Hepatic stellate cell (primary cell): ENCODE measurements at regions not wholly inside any gene's neighbourhood (a gene's known extent, or its start where the extent isn't known, plus 50 kb on each side); places are given as distances from the start of the nearest gene placed in this dataset.
"Not testable (repeated sequence)": the region's sequence is repeated elsewhere in the genome, so short reads cannot be mapped to it uniquely, and the experiment has no call there.

Source experiments
- DNase-seq: peaks from one replicate; pipeline ENCODE4 v3.0.0; 2011; ENCODE audit warnings: low spot score

DNA sequence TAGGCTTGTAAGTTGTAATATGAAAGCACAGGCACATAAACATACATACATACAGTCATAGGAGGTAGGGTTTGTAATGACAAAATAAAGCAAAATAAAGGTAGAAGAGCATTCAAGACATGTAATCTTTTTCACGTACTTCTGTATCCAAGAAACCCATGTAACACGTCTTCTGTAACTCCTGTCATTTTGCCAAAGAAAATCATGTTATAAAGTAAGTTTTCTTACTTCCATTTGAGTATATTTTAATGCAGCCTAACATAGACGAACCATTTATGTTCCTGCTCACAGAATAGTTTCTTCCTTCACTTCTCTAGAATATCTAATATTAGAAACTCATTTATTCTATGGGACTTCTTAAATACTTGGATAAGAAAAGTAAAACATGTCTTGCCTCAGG is 1884.0 kb upstream of the CELF4 start:
- no peak for DNase-seq

DNA sequence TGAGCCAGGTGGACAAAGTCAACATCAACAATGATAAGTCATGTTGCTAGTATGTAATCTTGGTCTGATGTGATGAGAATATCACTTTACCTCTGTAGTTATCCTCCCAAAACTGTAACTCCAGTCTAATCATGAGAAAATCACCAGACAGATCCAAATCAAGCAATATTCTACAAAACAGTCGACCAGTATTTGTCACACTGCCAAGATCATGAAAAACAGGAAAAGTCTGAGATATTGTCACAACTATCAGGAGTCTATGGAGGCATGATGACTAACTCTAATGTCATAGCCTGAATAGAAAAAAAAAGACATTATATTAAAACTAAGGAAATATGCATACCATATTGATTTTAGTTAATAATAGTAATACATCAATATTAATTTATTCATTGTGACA is 1883.3 kb upstream of the CELF4 start:
- no peak for DNase-seq

DNA sequence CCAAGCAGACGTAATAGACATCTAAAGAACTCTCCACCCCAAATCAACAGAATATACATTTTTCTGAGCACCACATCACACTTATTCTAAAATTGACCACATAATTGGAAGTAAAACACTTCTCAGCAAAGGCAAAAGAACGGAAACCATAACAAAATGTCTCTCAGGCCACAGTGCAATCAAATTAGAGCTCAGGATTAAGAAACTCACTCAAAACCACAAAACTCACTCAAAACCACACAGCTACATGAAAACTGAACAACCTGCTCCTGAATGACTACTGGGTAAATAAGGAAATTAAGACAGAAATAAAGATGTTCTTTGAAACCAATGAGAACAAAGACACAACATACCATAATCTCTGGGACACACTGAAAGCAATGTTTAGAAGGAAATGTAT is 1879.4 kb upstream of the CELF4 start:
- DNase-seq, result not testable (repeated sequence)

DNA sequence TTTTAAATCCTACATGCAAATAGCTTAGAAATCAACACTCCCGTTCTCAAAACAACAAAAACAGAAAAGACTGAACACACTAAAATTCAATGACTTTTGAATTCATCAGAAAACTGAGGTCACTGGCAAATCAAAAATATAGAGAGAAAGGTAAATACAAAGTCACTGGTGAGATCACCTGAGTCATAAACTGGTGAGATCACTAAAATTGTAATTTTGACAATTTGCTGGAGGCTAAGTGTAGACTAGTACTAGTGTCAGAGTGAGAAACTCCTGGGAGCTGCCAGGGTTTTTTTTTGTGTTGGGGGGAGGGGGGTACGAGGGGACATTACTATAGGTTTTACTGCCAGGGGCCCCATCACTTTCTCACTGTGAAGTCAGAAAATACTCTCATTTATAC is 1876.0 kb upstream of the CELF4 start:
- DNase-seq, result no peak

DNA sequence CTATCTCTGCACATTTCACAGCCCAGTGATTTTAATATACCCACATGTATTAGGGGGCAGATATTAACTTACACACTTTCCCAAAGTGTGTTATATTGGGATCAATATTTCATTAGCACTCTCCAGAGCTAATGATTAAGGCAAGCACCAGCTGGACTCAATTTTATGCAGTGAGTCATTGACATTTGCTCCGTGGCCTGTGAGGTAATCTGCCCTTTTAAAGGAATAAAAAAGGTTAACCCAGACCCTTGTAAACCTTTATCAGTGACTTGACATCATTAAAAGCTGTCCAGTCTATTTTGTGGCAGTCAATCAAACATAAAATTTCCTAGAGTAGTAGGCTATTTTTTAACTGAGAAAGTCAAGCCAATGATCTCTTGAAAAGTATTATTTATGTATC is 1870.4 kb upstream of the CELF4 start:
- no peak for DNase-seq

DNA sequence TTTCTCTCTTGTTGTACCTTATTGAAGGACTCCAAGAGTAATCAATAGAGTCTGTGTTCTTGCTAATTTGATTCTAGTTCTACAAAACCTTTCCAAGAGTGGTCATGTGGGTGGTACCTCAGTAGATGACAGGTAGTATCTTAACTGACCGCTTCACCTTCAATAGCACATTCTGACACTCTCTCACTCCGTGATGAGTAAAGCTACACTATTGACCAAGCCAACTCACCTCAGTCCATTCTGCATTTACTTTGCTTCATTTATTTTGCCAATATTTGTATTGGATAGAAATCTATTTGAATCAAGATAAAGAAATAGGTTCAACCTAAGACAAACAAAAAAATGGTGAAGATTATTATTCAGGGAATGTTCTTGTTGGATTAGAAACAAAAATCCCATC is 1869.6 kb upstream of the CELF4 start:
- DNase-seq, result no peak

DNA sequence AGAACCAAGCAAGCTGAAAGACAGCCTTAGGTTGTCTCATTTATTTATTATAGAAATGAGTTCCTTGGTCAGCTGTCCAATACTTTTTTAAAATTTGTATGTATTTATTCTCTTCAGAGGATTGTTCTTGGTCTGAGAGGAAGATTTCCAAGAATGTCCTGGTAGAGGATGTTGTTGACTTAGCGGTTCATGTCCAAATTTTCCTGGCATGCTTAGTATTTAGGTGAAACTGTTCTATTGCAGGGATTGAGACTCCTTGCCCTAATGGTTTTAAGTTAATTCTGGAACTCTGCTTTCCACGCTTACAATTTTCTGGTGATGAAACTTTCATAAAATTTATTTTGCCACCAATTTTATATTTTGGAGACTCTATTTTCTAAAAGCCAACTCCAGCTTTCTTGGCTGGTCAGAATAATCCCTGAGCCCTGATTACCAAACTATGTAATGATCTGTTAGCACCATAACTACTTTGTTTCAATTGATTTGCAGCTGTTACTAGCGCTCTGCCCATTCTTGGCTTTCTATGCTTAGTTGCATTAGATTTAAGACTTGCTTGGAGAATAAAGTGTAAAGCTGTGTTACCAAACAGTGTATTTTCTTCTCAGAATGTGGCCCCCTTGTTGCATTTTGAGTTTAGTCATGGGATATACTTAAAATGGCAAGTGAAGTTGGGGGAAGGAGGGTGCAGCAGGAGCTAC is 1868.8 kb upstream of the CELF4 start:
- no peak for DNase-seq

DNA sequence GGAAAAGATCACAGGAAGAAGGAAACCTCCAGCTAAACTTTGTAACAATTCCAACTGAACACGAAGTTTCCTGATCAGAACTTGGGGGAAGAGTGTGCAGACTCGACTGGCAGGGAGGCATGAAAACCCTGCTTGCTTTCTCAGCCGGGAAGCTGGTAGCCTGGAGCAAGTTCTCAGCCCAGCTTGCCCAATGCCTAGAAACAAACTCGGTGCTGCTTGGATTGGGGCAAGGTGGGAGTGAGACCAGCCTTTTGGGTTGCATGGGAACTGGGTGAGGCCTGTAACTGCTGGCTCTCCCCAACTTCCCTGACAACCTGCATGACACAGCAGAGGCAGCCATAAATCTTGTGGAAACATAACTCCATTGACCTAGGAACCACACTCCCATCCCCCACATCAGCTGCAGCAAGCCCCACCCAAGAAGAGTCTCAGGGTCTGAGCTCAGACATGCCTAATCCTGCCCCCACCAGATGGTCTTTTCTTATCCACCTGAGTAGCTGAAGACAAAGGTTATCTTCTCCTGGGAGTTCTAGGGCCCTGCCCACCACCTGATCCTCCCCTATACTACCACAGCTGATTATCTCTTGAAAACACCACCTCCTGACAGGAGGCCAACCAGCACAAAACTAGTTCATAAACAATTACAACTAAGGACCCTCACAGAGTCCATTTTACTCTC is 1859.7 kb upstream of the CELF4 start:
- DNase-seq, result no peak

DNA sequence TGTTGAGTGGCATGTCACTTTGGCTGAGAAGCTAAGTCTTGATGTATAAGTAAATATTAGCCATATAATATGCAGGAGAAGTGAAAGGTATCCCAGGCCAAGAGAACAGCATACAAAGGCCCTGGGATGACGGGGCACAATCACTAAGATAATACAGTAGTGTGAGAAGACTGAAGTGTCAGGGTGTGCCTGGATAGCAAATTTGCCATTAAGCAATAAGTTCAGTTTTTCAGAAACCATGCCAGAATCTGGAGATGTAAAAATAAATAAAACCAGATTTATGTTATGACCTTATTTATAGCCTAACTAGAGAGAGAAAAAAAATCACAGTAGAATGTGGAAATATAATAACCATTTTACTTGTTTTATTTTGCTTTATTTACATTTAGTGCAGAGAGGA is 1858.7 kb upstream of the CELF4 start:
- DNase-seq, result no peak

DNA sequence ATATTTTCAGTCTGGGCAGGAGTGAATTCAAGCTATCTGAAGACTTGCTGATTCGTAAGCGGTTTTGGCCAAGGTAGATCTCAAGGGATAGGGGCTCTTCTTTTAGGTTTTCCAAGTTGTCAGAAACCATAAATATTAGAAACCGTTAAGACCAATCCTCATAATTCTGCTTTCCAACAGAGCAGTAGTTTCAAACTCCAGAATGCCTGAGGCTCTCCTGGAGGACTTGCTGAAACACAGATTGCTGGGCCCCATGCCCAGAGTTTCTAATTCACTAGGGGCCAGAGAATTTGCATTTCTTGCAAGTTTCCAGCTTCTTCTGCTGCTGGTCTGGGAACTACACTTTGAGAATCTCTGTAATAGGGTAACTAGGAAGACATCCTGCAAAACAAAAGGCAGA is 1855.7 kb upstream of the CELF4 start:
- no peak for DNase-seq

DNA sequence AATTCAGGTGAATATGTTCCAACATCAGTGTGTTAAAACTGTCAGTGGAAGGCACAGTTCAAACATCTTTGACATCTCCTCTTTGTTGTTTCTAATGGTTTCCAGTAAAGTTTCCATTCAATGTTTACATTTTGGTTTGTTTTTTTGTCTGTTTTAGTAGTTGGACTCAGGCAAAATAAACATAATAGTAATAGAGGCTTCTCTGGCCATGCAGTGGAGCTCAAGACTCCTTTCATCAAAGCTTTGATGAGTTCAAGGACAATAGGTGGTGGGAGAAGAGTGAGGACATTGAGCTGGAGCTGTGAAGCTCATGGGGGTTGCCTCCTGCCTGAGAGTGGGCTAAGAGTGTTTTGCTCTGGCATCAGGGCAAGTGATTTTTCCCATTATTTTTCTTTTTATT is 1853.7 kb upstream of the CELF4 start:
- DNase-seq, result no peak

DNA sequence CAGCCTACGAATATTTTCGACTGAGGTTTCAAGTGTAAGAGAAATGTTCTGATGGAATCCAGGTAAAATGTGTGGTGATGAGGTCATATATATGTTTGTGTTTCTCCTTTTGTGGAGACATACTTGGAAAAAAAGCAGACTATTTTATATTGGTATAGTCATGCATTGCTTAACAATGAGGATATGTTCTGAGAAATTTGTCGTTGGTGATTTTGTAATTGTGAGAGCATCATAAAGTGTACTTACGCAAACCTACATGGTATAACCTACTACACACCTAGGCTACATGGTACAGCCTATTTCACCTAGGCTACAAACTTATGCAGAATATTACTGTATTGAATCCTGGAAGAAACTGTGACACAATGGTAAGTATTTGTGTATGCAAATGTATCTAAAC is 1849.9 kb upstream of the CELF4 start:
- no peak for DNase-seq

DNA sequence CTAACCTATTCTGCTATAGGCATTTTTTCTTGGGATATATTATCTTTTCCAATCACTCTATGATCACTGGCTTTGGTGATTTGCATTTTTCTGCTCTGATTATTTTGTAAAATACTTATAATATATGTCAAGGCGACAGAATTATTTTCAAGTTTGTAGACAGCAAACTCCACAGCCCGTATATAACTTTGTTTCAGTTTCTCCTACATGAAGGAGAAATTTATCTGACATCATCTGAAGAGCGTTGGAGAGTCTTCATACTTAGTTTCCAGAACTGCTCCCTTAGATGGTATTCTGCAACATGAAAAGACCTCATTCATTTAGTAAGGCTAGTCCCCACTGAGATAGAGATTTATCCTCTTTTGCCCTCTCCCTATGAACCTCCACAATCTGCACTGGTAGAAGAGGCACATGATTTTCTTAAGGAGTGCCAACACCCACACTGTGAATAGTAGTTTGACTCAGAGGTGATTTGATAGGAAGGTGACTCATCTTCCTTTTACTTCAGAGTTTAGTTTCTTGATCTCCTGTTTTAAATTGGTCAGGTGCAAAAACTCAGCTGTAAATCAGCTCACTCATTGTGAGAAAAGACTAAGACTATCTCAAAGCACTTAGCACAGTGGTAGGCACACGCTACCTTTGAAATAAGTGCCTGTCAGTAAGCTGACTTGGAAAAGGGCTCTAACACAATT is 1848.6 kb upstream of the CELF4 start:
- DNase-seq, result no peak

DNA sequence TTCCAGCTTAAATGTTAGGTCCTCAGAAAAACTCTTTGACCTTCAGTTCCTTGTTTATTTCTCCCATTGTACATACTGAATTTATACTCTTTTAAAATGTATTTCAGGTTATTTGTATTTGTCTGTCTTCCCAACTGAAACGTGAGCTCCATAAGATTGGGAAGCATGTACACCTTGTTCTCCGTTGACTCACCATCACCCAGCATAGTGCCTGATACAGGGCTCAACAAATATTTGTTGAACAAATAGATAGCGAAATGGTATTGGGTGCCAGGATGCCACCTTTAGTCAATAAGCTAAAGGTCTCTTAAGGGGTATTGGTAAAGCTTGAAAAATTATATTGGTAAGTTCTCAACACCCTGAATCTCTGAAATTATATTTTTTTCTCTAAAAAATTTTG is 1841.3 kb upstream of the CELF4 start:
- no peak for DNase-seq

DNA sequence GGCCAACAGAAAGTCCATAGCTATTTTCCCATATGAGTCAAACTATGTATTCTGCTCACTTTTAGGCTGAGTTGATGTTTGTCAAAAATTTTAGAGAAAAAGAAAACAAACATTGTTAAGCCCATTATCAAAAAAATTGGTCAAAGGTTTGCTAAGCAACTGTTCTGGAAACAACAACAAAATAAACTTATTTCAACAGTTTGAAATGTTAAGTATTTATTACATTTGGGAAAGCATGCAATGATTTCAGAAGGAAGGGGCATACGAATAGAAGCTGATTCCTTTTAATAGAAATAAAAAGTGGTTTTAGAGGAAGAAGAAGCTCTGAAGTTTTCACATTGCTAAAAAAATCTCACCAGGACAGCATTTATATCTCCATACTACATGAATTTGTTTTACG is 1837.5 kb upstream of the CELF4 start:
- no peak for DNase-seq

DNA sequence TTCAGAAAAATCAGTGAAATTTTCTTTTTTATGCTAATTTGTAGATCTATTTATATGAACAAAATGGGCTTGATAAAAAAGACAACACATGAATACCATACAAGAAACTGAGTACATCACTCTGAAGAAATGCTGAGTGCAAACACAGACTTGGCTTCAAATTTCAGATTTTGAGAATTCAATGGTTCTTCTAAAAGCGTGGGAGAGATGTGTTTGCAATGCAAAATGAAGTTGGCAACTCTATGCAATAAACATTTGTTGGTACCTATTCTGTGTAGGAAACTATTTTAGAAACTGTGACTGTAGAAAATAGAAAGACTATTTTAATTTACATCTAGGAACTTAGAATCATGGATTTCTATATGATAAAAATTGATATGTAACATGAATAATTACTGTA is 1834.1 kb upstream of the CELF4 start:
- no peak for DNase-seq

DNA sequence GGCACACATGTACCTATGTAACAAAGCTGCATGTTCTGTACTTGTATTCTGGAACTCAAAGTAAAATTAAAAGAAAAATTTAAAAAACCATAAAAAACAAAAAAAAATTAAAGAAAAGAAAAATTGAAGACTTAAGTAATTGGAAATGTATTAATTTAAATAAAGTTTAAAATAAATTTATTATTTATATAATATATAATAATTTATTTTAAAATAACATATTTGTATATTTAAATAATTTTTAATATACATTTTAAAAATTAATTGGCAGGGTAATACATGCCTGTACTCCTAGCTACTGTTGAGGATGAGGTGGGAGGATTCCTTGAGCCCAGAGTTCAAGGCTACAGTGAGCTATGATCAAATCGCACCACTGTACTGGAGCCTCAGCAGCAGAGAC is 1830.6 kb upstream of the CELF4 start:
- DNase-seq, result no peak

DNA sequence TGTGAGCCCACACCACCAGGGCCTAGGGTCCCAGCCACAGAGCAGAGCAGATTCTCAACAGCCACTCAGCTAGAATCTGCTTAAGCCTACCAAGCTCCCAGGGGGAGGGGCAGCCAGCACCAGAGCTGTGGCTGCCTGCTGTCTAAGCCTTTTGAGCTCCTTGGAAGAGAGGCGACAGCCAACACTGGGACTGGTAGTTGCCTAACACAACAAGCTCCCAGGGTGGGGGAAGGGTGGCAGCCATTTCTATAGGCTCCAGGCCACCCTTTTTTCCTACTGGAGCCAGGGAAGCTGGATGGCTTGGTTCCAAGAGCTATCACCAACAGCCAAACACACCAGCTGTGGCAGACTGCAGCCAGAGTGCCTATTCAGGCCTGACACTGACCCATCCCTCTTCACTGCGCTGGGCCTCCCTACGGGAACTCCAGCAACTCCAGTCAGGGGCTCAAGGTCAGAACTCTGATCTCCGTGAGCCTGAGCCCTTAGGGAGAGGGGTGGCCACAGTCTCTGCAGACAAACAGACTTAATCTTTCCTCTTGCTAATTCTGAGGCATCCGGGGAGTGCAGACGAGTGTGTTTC is 1824.3 kb upstream of the CELF4 start:
- no peak for DNase-seq

DNA sequence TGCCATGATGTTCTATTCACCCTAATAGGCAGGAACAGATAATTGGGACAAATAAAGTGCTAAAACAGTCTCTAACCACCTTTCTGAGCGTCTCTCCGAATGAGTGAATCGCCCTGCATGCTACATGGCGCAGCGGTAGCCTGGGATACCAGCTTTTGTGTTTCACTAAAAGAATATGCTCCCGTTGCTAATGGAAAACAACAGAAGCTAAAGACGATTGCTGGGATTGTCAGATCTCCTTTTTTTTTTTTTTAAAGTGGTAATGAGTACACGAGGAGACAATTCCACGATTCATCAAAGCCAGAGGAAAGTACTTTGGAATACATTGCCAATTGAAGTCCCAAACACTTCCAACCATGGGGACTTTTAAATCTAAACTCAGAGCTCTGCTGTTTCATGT is 1815.3 kb upstream of the CELF4 start:
- DNase-seq, result no peak

DNA sequence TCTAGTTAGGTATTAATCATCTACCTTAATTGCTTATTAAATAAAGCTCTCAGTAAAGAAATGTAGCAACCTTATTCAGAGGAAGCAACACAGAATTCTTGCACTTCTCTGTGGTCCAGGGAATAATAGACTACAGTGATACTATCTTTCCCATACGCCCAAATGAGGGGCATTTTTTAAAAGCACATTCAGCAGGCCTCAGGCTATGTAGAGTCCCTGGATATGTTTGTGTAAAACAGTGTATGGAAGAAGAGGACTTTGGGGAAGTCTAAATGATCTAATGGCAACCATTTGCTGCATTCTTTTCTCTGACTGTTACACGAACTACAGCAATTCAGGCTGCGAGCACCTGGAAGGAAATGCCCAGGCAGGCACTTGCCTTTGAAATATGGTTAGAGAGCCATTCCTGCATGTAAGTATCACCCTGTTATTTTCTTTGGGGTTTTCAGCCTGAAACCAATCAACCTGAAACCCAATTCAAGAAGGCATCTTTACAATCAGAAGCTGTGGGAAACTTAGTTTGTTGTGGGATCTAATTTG is 1814.7 kb upstream of the CELF4 start:
- DNase-seq, result no peak

DNA sequence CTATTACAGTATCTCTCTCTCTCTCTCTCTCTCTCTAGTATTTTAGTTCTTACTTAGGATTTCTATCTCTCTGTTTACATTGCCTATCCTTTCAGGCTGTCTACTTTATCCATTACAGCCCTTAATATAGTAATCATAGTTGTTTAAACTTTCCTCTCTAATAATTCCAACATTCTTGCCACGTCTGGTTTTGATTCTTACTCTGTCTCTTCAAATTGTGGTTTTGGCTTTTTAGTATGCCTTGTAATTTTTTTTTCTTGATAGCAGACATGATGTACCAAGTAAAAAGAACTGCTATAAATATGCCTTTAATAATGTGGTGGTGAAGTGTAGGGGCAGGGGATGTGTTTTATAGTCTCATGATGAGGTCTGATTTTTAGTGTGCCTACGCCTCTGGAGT is 1809.5 kb upstream of the CELF4 start:
- DNase-seq, result no peak

DNA sequence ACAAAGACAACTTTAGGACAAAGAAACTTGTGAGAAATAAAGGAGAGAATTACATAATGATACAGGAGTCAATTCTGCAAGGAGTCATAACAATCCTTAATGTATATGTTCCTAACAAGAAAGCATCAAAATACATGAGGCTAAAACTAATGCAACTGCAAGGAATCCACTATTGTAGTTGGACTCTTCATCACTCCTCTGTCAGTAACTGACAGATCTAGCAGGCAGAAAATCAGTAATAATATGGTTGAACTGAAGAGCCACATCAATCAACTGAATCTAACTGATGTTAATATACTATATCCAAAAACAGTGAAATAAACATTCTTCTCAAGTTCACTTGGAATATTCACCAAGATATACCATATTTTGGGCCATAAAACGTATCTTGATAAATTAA is 1806.4 kb upstream of the CELF4 start:
- no peak for DNase-seq

DNA sequence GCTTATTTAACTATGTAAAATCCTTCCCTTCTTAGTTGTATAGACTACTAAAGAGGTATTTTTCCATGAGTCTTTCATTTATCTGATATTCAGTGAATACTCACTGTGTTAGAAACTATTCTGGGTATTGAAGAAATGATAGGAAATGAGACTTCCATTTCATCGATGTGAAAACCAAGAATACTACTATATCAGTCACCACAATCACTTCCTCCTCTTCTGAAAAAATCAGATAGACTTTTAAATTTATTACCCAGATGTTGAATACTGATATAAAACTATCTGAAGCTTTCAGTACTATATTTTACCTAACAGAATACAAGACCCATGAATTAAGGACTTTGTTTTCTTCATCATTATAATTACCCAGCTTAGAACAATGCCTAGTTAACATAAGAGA is 1801.1 kb upstream of the CELF4 start:
- DNase-seq, result no peak
